ENCODE measurements at regions not wholly inside any gene's neighbourhood (a gene's known extent, or its start where the extent isn't known, plus 50 kb on each side); places are given as distances from the start of the nearest gene placed in this dataset.

- Histone ChIP-seq H3K27me3 (ENCODE audit: control insufficient read depth, insufficient read depth, low read length) (no peaks in the 10 kb centered on the region), H3K9ac (no peak overlapping the region), H3K79me2 (no peaks in the 10 kb centered on the region), H3K4me3 (ENCODE audit: low read depth, low read length) (no peak overlapping the region), H3K36me3 (ENCODE audit: control insufficient read depth, insufficient read depth, low read length) (no peaks in the 10 kb centered on the region), H3K9me3 (ENCODE audit: control insufficient read depth, low read length) (no peaks in the 10 kb centered on the region), H2AFZ (no peak overlapping the region), H3K27ac (no peak overlapping the region), H3K4me1 (no peaks in the 10 kb centered on the region), H3K4me2 (ENCODE audit: low read length) (no peak overlapping the region)
- TF ChIP-seq, protein P1, sequence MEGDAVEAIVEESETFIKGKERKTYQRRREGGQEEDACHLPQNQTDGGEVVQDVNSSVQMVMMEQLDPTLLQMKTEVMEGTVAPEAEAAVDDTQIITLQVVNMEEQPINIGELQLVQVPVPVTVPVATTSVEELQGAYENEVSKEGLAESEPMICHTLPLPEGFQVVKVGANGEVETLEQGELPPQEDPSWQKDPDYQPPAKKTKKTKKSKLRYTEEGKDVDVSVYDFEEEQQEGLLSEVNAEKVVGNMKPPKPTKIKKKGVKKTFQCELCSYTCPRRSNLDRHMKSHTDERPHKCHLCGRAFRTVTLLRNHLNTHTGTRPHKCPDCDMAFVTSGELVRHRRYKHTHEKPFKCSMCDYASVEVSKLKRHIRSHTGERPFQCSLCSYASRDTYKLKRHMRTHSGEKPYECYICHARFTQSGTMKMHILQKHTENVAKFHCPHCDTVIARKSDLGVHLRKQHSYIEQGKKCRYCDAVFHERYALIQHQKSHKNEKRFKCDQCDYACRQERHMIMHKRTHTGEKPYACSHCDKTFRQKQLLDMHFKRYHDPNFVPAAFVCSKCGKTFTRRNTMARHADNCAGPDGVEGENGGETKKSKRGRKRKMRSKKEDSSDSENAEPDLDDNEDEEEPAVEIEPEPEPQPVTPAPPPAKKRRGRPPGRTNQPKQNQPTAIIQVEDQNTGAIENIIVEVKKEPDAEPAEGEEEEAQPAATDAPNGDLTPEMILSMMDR (IDR thresholded peaks at IDR 0.05): no peak
These were observed 782.0 kb upstream of the ZWINT start for GRCh38 chr10:57142925-57143576.

- no peaks in the 10 kb centered on the region for H3K9me3 ChIP-seq (ENCODE audit: control insufficient read depth, low read length)
- TF ChIP-seq, protein P1 (IDR thresholded peaks at IDR 0.05): no peak
- H2AFZ ChIP-seq: no peak overlapping the region
- H3K36me3 ChIP-seq (ENCODE audit: control insufficient read depth, insufficient read depth, low read length): no peaks in the 10 kb centered on the region
- H3K9ac ChIP-seq: no peak overlapping the region
- H3K27me3 ChIP-seq (ENCODE audit: control insufficient read depth, insufficient read depth, low read length): no peaks in the 10 kb centered on the region
- no peak overlapping the region for H3K27ac ChIP-seq
- no peaks in the 10 kb centered on the region for H3K79me2 ChIP-seq
- H3K4me1 ChIP-seq: no peaks in the 10 kb centered on the region
- no peak overlapping the region for H3K4me2 ChIP-seq (ENCODE audit: low read length)
- H3K4me3 ChIP-seq (ENCODE audit: low read depth, low read length): no peak overlapping the region
These were observed 780.6 kb upstream of the ZWINT start for GRCh38 chr10:57141708-57142107.

GRCh38 chr10:57119684-57120083 is 758.6 kb upstream of the ZWINT start:
- no peak overlapping the region for H3K4me2 ChIP-seq (ENCODE audit: low read length)
- H2AFZ ChIP-seq: no peak overlapping the region

DNA sequence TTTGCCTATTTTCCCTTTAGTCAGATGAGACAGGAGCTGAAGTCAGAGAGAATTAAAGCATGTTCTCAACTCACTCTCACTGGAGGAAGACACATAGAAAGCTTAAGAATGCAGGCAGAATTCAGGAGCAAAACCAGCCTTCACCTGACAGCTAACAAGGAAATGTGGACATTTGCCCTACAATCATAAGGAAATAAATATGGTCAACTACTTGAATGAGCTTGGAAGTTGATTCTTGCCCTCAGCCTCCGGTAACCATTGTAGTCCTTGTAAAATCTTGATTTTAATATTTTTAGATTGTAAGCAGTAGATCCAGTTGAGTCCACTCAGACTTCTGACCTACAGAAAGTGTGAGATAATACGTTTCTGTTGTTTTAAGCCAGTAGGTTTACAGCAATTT is 752.5 kb upstream of the ZWINT start:
- no peaks in the 10 kb centered on the region for H3K4me1 ChIP-seq
- H3K4me3 ChIP-seq (ENCODE audit: low read depth, low read length): no peak overlapping the region
- H3K36me3 ChIP-seq (ENCODE audit: control insufficient read depth, insufficient read depth, low read length): no peaks in the 10 kb centered on the region
- no peak overlapping the region for H3K9ac ChIP-seq
- TF ChIP-seq, protein P1 (IDR thresholded peaks at IDR 0.05): no peak
- H3K4me2 ChIP-seq (ENCODE audit: low read length): no peak overlapping the region
- no peaks in the 10 kb centered on the region for H3K9me3 ChIP-seq (ENCODE audit: control insufficient read depth, low read length)
- H2AFZ ChIP-seq: no peak overlapping the region
- no peaks in the 10 kb centered on the region for H3K79me2 ChIP-seq
- no peaks in the 10 kb centered on the region for H3K27me3 ChIP-seq (ENCODE audit: control insufficient read depth, insufficient read depth, low read length)
- no peak overlapping the region for H3K27ac ChIP-seq

More at GRCh38 chr10:57119684-57120083, 758.6 kb upstream of the ZWINT start:
- no peak overlapping the region for H3K4me3 ChIP-seq (ENCODE audit: low read depth, low read length)
- H3K9ac ChIP-seq: no peak overlapping the region
- TF ChIP-seq, protein P1 (IDR thresholded peaks at IDR 0.05): no peak
- H3K27ac ChIP-seq: no peak overlapping the region
- no peaks in the 10 kb centered on the region for H3K79me2 ChIP-seq
- no peaks in the 10 kb centered on the region for H3K4me1 ChIP-seq
- no peaks in the 10 kb centered on the region for H3K9me3 ChIP-seq (ENCODE audit: control insufficient read depth, low read length)
- no peaks in the 10 kb centered on the region for H3K36me3 ChIP-seq (ENCODE audit: control insufficient read depth, insufficient read depth, low read length)
- H3K27me3 ChIP-seq (ENCODE audit: control insufficient read depth, insufficient read depth, low read length): no peaks in the 10 kb centered on the region

- Histone ChIP-seq H3K27ac (no peak overlapping the region), H3K79me2 (no peaks in the 10 kb centered on the region), H3K9ac (no peak overlapping the region), H3K9me3 (ENCODE audit: control insufficient read depth, low read length) (no peaks in the 10 kb centered on the region), H3K4me3 (ENCODE audit: low read depth, low read length) (no peak overlapping the region), H3K4me1 (no peaks in the 10 kb centered on the region), H2AFZ (no peak overlapping the region), H3K36me3 (ENCODE audit: control insufficient read depth, insufficient read depth, low read length) (no peaks in the 10 kb centered on the region), H3K27me3 (ENCODE audit: control insufficient read depth, insufficient read depth, low read length) (no peaks in the 10 kb centered on the region), H3K4me2 (ENCODE audit: low read length) (no peak overlapping the region)
- TF ChIP-seq, protein P1 (IDR thresholded peaks at IDR 0.05): no peak
These were observed 741.2 kb upstream of the ZWINT start for GRCh38 chr10:57102236-57102635.

Measured in parathyroid adenoma (tissue), 2 donors.